ENCODE measurements at regions not wholly inside any gene's neighbourhood (a gene's known extent, or its start where the extent isn't known, plus 50 kb on each side); places are given as distances from the start of the nearest gene placed in this dataset.

DNA sequence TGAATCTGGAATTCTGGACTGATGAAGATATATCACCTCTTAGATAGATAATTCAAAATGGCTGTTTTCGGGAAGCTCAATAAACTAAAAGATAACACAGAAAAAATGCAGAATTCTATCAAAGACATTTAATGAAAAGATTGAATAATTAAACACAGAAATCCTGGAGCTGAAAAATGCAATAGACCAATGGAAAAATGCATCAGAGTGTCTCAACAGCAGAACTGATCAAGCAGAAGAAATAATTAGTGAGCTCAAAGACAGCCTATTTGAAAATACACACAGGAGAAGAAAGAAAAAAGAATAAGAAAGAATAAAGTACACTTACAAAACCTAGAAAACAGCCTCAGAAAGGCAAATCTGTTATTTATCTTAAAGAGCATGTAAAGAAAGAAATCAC lies 356.4 kb upstream of the B3GAT1 start:
- H3K4me2 ChIP-seq (ENCODE audit: low read length): no peak overlapping the region
- no peaks in the 10 kb centered on the region for H3K4me1 ChIP-seq
- H3K9me3 ChIP-seq (ENCODE audit: control insufficient read depth, low read length): no peaks in the 10 kb centered on the region
- no peak overlapping the region for H3K4me3 ChIP-seq (ENCODE audit: low read depth, low read length)
- TF ChIP-seq, protein P1, sequence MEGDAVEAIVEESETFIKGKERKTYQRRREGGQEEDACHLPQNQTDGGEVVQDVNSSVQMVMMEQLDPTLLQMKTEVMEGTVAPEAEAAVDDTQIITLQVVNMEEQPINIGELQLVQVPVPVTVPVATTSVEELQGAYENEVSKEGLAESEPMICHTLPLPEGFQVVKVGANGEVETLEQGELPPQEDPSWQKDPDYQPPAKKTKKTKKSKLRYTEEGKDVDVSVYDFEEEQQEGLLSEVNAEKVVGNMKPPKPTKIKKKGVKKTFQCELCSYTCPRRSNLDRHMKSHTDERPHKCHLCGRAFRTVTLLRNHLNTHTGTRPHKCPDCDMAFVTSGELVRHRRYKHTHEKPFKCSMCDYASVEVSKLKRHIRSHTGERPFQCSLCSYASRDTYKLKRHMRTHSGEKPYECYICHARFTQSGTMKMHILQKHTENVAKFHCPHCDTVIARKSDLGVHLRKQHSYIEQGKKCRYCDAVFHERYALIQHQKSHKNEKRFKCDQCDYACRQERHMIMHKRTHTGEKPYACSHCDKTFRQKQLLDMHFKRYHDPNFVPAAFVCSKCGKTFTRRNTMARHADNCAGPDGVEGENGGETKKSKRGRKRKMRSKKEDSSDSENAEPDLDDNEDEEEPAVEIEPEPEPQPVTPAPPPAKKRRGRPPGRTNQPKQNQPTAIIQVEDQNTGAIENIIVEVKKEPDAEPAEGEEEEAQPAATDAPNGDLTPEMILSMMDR (IDR thresholded peaks at IDR 0.05): no peak
- H3K27ac ChIP-seq: no peak overlapping the region
- H2AFZ ChIP-seq: no peak overlapping the region
- H3K79me2 ChIP-seq: no peaks in the 10 kb centered on the region
- no peak overlapping the region for H3K9ac ChIP-seq
- no peaks in the 10 kb centered on the region for H3K27me3 ChIP-seq (ENCODE audit: control insufficient read depth, insufficient read depth, low read length)
- no peaks in the 10 kb centered on the region for H3K36me3 ChIP-seq (ENCODE audit: control insufficient read depth, insufficient read depth, low read length)

DNA sequence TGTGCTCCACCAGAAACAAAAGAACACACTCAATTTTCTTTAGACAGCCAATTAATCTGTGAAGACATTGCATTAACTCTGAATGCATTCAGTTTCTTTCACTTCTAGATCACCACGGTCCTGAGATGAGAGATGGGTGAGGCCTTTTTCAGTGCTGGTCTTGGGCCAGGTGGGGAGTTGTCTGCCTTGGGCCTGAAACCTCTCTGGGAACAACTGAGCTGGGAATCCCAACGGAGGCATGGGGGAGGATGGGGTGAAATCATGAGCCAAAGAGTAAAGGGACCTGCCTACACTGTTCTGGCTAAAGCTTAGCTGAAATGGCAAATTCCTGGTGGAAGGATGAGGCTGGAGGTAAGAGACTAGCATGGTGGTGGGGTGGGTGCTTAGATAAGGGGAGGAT lies 353.5 kb upstream of the B3GAT1 start:
- Histone ChIP-seq H3K9me3 (ENCODE audit: control insufficient read depth, low read length) (no peaks in the 10 kb centered on the region), H3K79me2 (no peaks in the 10 kb centered on the region), H3K27ac (no peak overlapping the region), H2AFZ (no peak overlapping the region), H3K4me1 (no peaks in the 10 kb centered on the region), H3K4me2 (ENCODE audit: low read length) (no peak overlapping the region), H3K36me3 (ENCODE audit: control insufficient read depth, insufficient read depth, low read length) (no peaks in the 10 kb centered on the region), H3K9ac (no peak overlapping the region), H3K4me3 (ENCODE audit: low read depth, low read length) (no peak overlapping the region), H3K27me3 (ENCODE audit: control insufficient read depth, insufficient read depth, low read length) (no peaks in the 10 kb centered on the region)
- TF ChIP-seq, protein P1 (IDR thresholded peaks at IDR 0.05): no peak

GRCh38 chr11:134764966-134765365 lies 352.9 kb upstream of the B3GAT1 start:
- Histone ChIP-seq H3K79me2 (no peaks in the 10 kb centered on the region), H3K4me2 (ENCODE audit: low read length) (no peak overlapping the region), H3K27me3 (ENCODE audit: control insufficient read depth, insufficient read depth, low read length) (no peaks in the 10 kb centered on the region), H2AFZ (no peak overlapping the region), H3K9me3 (ENCODE audit: control insufficient read depth, low read length) (no peaks in the 10 kb centered on the region), H3K4me3 (ENCODE audit: low read depth, low read length) (no peak overlapping the region), H3K36me3 (ENCODE audit: control insufficient read depth, insufficient read depth, low read length) (no peaks in the 10 kb centered on the region), H3K9ac (no peak overlapping the region), H3K4me1 (no peaks in the 10 kb centered on the region), H3K27ac (no peak overlapping the region)
- TF ChIP-seq, protein P1 (IDR thresholded peaks at IDR 0.05): no peak

DNA sequence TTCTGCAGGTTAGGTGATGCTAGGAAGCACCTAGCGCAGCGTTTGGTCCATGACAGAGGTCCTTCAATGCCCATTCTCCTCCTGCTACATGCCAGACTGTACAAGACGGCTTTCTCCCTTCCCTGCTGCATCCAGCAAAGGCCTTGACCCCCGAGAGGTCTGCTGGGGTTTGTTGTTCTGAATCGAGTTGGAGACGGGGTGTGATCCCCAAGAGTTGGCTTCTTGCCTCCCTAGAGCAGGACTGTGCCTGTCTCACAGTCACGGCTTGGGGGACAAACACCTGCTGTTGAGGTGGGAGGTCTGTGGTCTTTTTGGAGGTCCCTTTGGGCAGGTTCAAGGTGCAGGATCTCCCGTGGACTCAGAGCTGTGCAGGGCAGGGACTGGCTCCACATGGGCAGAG lies 352.3 kb upstream of the B3GAT1 start:
- Histone ChIP-seq H3K4me1 (no peaks in the 10 kb centered on the region), H3K27ac (no peak overlapping the region)

GRCh38 chr11:134763030-134763388 lies 351.0 kb upstream of the B3GAT1 start:
- Histone ChIP-seq H3K9ac (no peak overlapping the region), H3K4me3 (ENCODE audit: low read depth, low read length) (no peak overlapping the region), H3K4me1 (no peaks in the 10 kb centered on the region), H2AFZ (no peak overlapping the region), H3K27ac (no peak overlapping the region), H3K36me3 (ENCODE audit: control insufficient read depth, insufficient read depth, low read length) (no peaks in the 10 kb centered on the region), H3K4me2 (ENCODE audit: low read length) (no peak overlapping the region), H3K27me3 (ENCODE audit: control insufficient read depth, insufficient read depth, low read length) (no peaks in the 10 kb centered on the region), H3K79me2 (no peaks in the 10 kb centered on the region), H3K9me3 (ENCODE audit: control insufficient read depth, low read length) (no peaks in the 10 kb centered on the region)
- TF ChIP-seq, protein P1 (IDR thresholded peaks at IDR 0.05): no peak

More for the DNA sequence above, 352.3 kb upstream of the B3GAT1 start:
- Histone ChIP-seq H3K9me3 (ENCODE audit: control insufficient read depth, low read length) (no peaks in the 10 kb centered on the region), H3K4me3 (ENCODE audit: low read depth, low read length) (no peak overlapping the region), H2AFZ (no peak overlapping the region), H3K4me2 (ENCODE audit: low read length) (no peak overlapping the region), H3K79me2 (no peaks in the 10 kb centered on the region), H3K36me3 (ENCODE audit: control insufficient read depth, insufficient read depth, low read length) (no peaks in the 10 kb centered on the region), H3K9ac (no peak overlapping the region), H3K27me3 (ENCODE audit: control insufficient read depth, insufficient read depth, low read length) (no peaks in the 10 kb centered on the region)
- TF ChIP-seq, protein P1 (IDR thresholded peaks at IDR 0.05): no peak

Data from parathyroid adenoma (tissue), 2 donors.